A549 (cell line): ENCODE measurements at regions not wholly inside any gene's neighbourhood (a gene's known extent, or its start where the extent isn't known, plus 50 kb on each side); places are given as distances from the start of the nearest gene placed in this dataset.

ENCODE experiments used
- JUNB ChIP-seq: fragments of >200 bp; sonication (Bioruptor Twin); formaldehyde crosslinking; IDR thresholded peaks from 2 replicates; pipeline ENCODE4 v1.6.1; 2016
- MAZ ChIP-seq: fragments of 150-350 bp; IDR thresholded peaks from 2 replicates; pipeline ENCODE4 v1.6.1; 2014; ENCODE audit warnings: antibody characterized with exemption, low read depth, low read length, borderline replicate concordance

GRCh38 chr17:77883213-77883650, 75.3 kb upstream of the TNRC6C start:
- TF ChIP-seq JUNB (no peak), MAZ (no peak)
